ENCODE measurements at regions not wholly inside any gene's neighbourhood (a gene's known extent, or its start where the extent isn't known, plus 50 kb on each side); places are given as distances from the start of the nearest gene placed in this dataset.

GRCh38 chr10:78231327-78231726 lies 197.7 kb downstream of the RPS24 start:
- TF ChIP-seq ZNF274 (IDR thresholded peaks at IDR 0.05; ENCODE audit: low read depth, low read length) (no peak), SUZ12 (IDR thresholded peaks at IDR 0.05; ENCODE audit: extremely low read depth, insufficient read depth, insufficient read length) (no peak), YY1 (IDR thresholded peaks at IDR 0.05; ENCODE audit: insufficient read depth, insufficient read length) (no peak)
